ENCODE measurements at regions not wholly inside any gene's neighbourhood (a gene's known extent, or its start where the extent isn't known, plus 50 kb on each side); places are given as distances from the start of the nearest gene placed in this dataset. TPM values are rescaled to one million over a fixed set of nuclear protein-coding genes. Genes with fewer than 3 reads are reported as not detected.
A peak's percentile ranks its signal among the peaks of the same experiment; 100 is the strongest.
"Not testable (repeated sequence)": the region's sequence is repeated elsewhere in the genome, so short reads cannot be mapped to it uniquely, and the experiment has no call there.

- no peak for TF ChIP-seq CTCF (IDR thresholded peaks at IDR 0.05; ENCODE audit: insufficient read depth, low read depth, low read length)
- H3K4me3 ChIP-seq (ENCODE audit: low read depth, low read length), result no peak overlapping the region
- no peak for DNase-seq (ENCODE audit: low read depth)
Observed at GRCh38 chr14:51593397-51593796, 58.3 kb upstream of the FRMD6 start.

GRCh38 chr14:51595881-51596455 is 55.7 kb upstream of the FRMD6 start:
- TF ChIP-seq CTCF (IDR thresholded peaks at IDR 0.05; ENCODE audit: insufficient read depth, low read depth, low read length), result no peak

DNA sequence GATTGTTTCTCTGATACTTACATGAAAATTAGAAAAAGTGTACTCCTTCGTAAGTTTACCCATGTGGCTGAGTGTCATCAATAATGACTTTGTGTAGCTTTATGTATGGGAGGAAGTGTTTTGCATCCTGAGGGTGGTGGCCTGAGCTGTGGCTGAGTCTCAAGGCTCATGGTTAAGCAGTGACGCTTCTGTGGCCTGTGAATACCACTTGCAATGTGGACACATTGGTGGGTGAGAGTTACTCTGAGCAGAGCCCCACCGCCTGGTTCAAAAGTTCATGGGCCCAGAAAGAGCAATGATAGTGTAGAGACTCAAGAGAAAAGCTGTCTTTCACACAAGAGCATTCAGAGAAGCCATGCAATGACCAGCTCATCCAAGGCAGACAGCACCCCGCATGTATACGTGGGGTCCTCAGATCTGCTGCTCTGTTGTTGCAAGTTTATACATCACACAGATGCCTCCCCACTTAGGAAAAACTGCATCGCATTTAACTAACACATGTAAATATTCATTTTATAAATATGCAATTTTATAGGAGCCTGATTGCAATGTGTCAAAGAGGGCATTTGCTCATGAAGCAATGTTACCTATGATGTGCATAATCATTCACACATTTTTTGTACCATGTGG is 55.1 kb upstream of the FRMD6 start:
- no peak for DNase-seq (ENCODE audit: low read depth)
- H3K4me3 ChIP-seq (ENCODE audit: low read depth, low read length), result no peak overlapping the region
- no peak for TF ChIP-seq CTCF (IDR thresholded peaks at IDR 0.05; ENCODE audit: insufficient read depth, low read depth, low read length)

More at GRCh38 chr14:51595881-51596455, 55.7 kb upstream of the FRMD6 start:
- DNase-seq (ENCODE audit: low read depth), result no peak
- H3K4me3 ChIP-seq (ENCODE audit: low read depth, low read length), result no peak overlapping the region

DNA sequence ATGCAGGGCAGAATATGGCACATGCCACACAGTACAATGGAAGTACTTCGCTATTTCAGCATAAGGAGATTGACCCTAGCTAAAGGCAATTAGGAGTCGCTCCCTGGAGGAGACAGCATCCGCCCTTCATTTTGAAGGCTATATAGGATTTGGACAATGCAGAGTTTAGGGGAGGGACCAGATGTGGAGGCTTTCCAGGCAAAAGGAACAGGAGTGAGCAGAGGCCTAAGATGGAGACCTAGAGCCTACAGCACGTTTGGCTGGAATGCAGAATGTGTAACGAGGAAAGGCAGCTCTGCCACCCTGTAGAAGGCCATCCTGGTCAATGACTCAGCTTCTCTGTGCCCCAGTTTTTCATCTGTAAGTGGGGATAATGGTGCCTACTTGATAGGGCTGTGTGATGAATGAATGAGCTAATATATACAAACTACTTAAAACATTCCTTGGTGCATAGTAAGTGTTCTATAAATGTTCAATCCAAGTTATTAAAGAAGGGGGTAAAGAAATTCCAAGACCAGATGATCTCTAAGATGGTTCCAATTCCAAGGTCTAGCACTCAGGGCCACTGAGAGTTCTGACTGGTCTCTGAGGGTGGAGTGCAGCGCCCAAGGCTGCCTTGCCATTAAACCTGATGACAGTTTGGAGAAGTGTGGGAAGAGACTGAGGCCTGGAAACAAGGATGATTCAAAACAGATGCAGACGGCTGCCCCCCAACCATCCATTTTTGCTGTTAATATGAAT is 54.3 kb upstream of the FRMD6 start:
- no peak for TF ChIP-seq CTCF (IDR thresholded peaks at IDR 0.05; ENCODE audit: insufficient read depth, low read depth, low read length)
- no peak for DNase-seq (ENCODE audit: low read depth)
- H3K4me3 ChIP-seq (ENCODE audit: low read depth, low read length), result no peak overlapping the region

- not testable (repeated sequence) for H3K4me3 ChIP-seq (ENCODE audit: low read depth, low read length)
- peak; percentile 71 for DNase-seq (ENCODE audit: low read depth)
Observed at GRCh38 chr14:51598924-51599600, 52.6 kb upstream of the FRMD6 start.

DNA sequence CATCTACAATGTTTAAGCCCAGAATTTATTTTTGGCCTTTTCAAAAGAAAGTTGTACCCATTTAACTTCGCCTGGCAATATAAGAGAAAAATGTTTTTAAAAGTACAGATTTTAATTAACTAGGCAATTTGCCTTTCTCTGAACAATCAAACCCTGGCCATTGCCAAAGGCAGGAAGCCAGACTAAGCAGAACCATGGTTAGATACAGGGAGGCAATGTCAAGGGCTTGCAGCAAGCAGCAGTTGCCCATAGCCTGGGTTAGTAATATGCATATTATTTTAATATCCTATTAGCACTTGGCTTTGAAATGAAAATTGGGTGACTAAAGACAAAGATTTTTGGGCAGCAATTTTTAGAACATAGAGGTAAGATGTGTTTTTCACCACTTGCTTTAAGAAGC is 51.1 kb upstream of the FRMD6 start:
- H3K4me3 ChIP-seq (ENCODE audit: low read depth, low read length), result no peak overlapping the region
- no peak for DNase-seq (ENCODE audit: low read depth)
- TF ChIP-seq CTCF (IDR thresholded peaks at IDR 0.05; ENCODE audit: insufficient read depth, low read depth, low read length), result no peak

Small RNAs in the stretch of these regions (small RNA-seq; reads per million reads assigned to genes)
- not detected for gene RNU6-1291P
